Epithelial cell of esophagus (primary cell): ENCODE measurements at regions not wholly inside any gene's neighbourhood (a gene's known extent, or its start where the extent isn't known, plus 50 kb on each side); places are given as distances from the start of the nearest gene placed in this dataset.

Source experiments
- DNase-seq: peaks from one replicate; pipeline ENCODE4 v3.0.0; 2010; ENCODE audit warnings: low read depth
- H3K4me3 ChIP-seq: 2 replicates; pipeline ENCODE4 v1.5.1; 2011; ENCODE audit warnings: mild to moderate bottlenecking, low read length, control low read depth
- CTCF ChIP-seq: IDR thresholded peaks from 2 replicates; pipeline ENCODE4 v1.5.1; 2011; ENCODE audit warnings: low read depth, mild to moderate bottlenecking, low read length, control low read depth, inconsistent platforms; ENCODE audit not compliant: insufficient read depth; ENCODE audit errors: missing control alignments

DNA sequence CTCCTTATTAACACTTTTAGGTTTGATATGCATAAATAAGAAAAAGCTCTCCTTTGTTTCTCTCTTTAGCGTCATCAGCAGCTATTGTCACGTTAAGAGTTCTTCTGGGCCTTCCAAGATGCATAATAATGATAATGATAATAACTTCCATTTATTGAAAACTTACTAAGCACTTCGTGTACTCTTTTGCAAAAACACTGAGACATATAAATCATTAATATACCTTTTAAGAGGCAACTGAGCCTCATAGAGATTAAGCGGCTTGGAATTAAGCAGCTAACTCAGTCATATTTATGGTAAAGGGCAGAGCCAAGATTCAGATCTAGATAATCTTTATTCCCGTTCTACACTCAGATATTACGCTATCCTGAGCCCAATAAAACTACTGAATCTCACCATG lies 1105.1 kb downstream of the OLFM4 start:
- TF ChIP-seq CTCF = no peak
- H3K4me3 ChIP-seq = no peak overlapping the region
- DNase-seq = no peak

DNA sequence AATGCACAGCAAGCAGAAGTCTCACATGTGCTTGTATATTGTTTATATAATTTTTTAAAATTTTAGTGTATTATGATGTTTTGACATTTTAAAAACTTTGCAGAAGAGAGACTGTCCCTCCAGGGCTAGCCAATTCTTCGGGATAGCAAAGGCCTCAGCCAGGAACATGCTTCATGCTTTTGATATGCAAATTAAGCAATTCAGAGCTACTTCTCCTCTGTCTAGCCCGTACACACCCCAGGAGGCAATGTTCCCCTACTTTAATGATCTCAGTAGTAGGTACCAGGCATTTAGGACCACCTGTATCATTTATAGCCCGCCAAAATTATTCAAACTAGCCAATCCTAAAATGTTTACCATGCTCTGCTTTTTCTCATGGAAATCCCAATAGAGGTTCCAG lies 1116.2 kb downstream of the OLFM4 start:
- no peak for DNase-seq
- no peak for TF ChIP-seq CTCF
- H3K4me3 ChIP-seq = no peak overlapping the region

- no peak for DNase-seq
- no peak overlapping the region for H3K4me3 ChIP-seq
- no peak for TF ChIP-seq CTCF
Measured at GRCh38 chr13:54150851-54151250, 1122.2 kb downstream of the OLFM4 start.

GRCh38 chr13:54162069-54162468 lies 1133.5 kb downstream of the OLFM4 start:
- DNase-seq = no peak
- no peak for TF ChIP-seq CTCF
- no peak overlapping the region for H3K4me3 ChIP-seq

GRCh38 chr13:54165581-54166215 lies 1137.1 kb downstream of the OLFM4 start:
- DNase-seq = no peak
- no peak overlapping the region for H3K4me3 ChIP-seq
- no peak for TF ChIP-seq CTCF

GRCh38 chr13:54173996-54174395 lies 1145.4 kb downstream of the OLFM4 start:
- DNase-seq = no peak
- no peak overlapping the region for H3K4me3 ChIP-seq
- TF ChIP-seq CTCF = no peak

DNA sequence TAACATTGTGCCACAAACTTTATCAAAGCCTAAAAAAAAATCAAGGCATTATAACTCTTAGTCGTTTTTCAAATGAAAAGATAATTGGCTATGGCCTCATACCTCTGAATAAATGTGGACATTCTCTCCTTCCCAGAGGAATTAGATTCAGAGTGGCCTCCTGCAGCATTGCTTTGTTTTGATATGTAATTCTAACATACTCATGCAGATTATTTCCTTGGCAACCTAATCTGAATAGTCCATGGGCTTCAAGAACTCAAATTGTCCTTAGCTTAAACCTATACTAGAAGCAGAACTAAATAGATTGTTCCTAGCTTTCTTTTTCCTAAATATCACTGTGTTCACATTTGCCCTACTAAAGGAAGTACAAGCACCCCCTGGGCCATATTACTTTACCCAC lies 1146.9 kb downstream of the OLFM4 start:
- no peak for DNase-seq
- no peak for TF ChIP-seq CTCF
- H3K4me3 ChIP-seq = no peak overlapping the region
